SK-N-SH (cell line): ENCODE measurements at regions not wholly inside any gene's neighbourhood (a gene's known extent, or its start where the extent isn't known, plus 50 kb on each side); places are given as distances from the start of the nearest gene placed in this dataset.

ENCODE experiments used
- CTCF ChIA-PET: fragments of 300-600, 350-600 bp; formaldehyde crosslinking; extraction: SDS; loops from one replicate; lab custom pipeline; 2021; lab: Yijun Ruan, JAX
- POLR2A ChIA-PET: fragments of 350-600 bp; sonication (Branson Sonifier 250); formaldehyde crosslinking; extraction: SDS; loops from one replicate; lab custom pipeline; 2020; ENCODE audit warnings: antibody characterized with exemption, inconsistent platforms; lab: Yijun Ruan, JAX
- DNase-seq: peaks from one replicate; pipeline ENCODE4 v3.0.0; 2012
- H2AFZ ChIP-seq: fragments of 200-600 bp; sonication (generic); 2 replicates; pipeline ENCODE4 v1.8.1; 2016; ENCODE audit warnings: antibody characterized with exemption, mild to moderate bottlenecking, low read depth
- H3F3A ChIP-seq: fragments of 200-600 bp; sonication (generic); replicated peaks from 2 replicates; pipeline ENCODE3; 2016; ENCODE audit warnings: antibody characterized with exemption, mild to moderate bottlenecking; ENCODE audit not compliant: insufficient read depth
- H3K27ac ChIP-seq, 2 experiments: fragments of 200-500 bp in 1 of 2; fragments of 200-600 bp in 1 of 2; sonication (Bioruptor generic) in 1 of 2; sonication (generic), shearing (Covaris generic) in 1 of 2; 2 replicates each; pipeline versions ENCODE4 v1.5.1 to v1.6.1; 2014 to 2016; ENCODE audit warnings: low read depth in 2 of 2, inconsistent platforms in 1 of 2, low read length in 1 of 2, mild to moderate bottlenecking in 1 of 2, mixed read lengths in 1 of 2
- H3K27me3 ChIP-seq: fragments of 200-600 bp; sonication (generic), shearing (Covaris generic); 2 replicates; pipeline ENCODE4 v1.6.1; 2016; ENCODE audit warnings: mixed run types; ENCODE audit not compliant: insufficient read depth
- H3K36me3 ChIP-seq, 2 experiments: fragments of 200-500 bp in 1 of 2; fragments of 200-600 bp in 1 of 2; sonication (Bioruptor generic) in 1 of 2; sonication (generic) in 1 of 2; replicated peaks in 1 of 2; 2 replicates each; pipeline versions ENCODE3 to v1.5.1; 2014 to 2016; ENCODE audit warnings: low read length in 1 of 2, mild to moderate bottlenecking in 1 of 2; ENCODE audit not compliant: insufficient read depth in 2 of 2, control insufficient read depth in 1 of 2
- H3K4me1 ChIP-seq, 2 experiments: fragments of 200-500 bp in 1 of 2; fragments of 200-600 bp in 1 of 2; sonication (Bioruptor generic) in 1 of 2; sonication (generic), shearing (Covaris generic) in 1 of 2; 2 replicates each; pipeline versions ENCODE4 v1.5.1 to v1.6.1; 2014 to 2016; ENCODE audit warnings: low read depth in 1 of 2, low read length in 1 of 2, mixed run types in 1 of 2; ENCODE audit not compliant: insufficient read depth in 2 of 2, control insufficient read depth in 1 of 2
- H3K4me2 ChIP-seq: fragments of 200-600 bp; sonication (generic), shearing (Covaris generic); 2 replicates; pipeline ENCODE4 v1.6.1; 2017; ENCODE audit warnings: mixed run types
- H3K4me3 ChIP-seq, 2 experiments: fragments of 200-500 bp in 1 of 2; fragments of 200-600 bp in 1 of 2; sonication (Bioruptor generic) in 1 of 2; sonication (generic), shearing (Covaris generic) in 1 of 2; 2 replicates each; pipeline versions ENCODE4 v1.5.1 to v1.8.1; 2014 to 2016; ENCODE audit warnings: low read depth in 2 of 2, inconsistent platforms in 1 of 2, low read length in 1 of 2, mild to moderate bottlenecking in 1 of 2, mixed read lengths in 1 of 2, moderate library complexity in 1 of 2
- H3K79me2 ChIP-seq: fragments of 200-600 bp; sonication (generic); 2 replicates; pipeline ENCODE4 v1.8.1; 2017; ENCODE audit warnings: mild to moderate bottlenecking; ENCODE audit not compliant: insufficient read depth
- H3K9ac ChIP-seq: fragments of 200-600 bp; sonication (generic); 2 replicates; pipeline ENCODE4 v1.6.1; 2017; ENCODE audit warnings: mixed run types
- H3K9me2 ChIP-seq: fragments of 200-600 bp; sonication (generic); 2 replicates; pipeline ENCODE4 v1.6.1; 2017; ENCODE audit warnings: mixed run types
- H3K9me3 ChIP-seq: fragments of 200-600 bp; sonication (generic); 2 replicates; pipeline ENCODE4 v1.6.1; 2017; ENCODE audit warnings: mixed run types, mild to moderate bottlenecking, moderate library complexity
- H4K20me1 ChIP-seq: fragments of 200-600 bp; sonication (generic); 2 replicates; pipeline ENCODE4 v1.6.1; 2017; ENCODE audit warnings: mild to moderate bottlenecking, mixed run types; ENCODE audit not compliant: insufficient read depth
- CHD2 ChIP-seq: fragments of 150-350 bp; IDR thresholded peaks from 2 replicates; pipeline ENCODE4 v1.6.1; 2018; ENCODE audit warnings: low read length; ENCODE audit not compliant: partially characterized antibody
- ELF1 ChIP-seq: IDR thresholded peaks from 2 replicates; pipeline ENCODE4 v1.4.0; 2012
- EP300 ChIP-seq, 2 experiments: IDR thresholded peaks; 2 replicates each; pipeline versions ENCODE4 v1.4.0 to v1.6.1; 2012; ENCODE audit warnings: borderline replicate concordance in 1 of 2, low read depth in 1 of 2, low read length in 1 of 2
- EZH2phosphoT487 ChIP-seq: fragments of 200-600 bp; sonication (generic); IDR thresholded peaks from 2 replicates; pipeline ENCODE4 v1.6.1; 2017; ENCODE audit warnings: low read depth, mixed run types, mild to moderate bottlenecking, antibody characterized with exemption, moderate library complexity, borderline replicate concordance
- JUND ChIP-seq: IDR thresholded peaks from 2 replicates; pipeline ENCODE4 v1.4.0; 2012
- MEF2A ChIP-seq: IDR thresholded peaks from 2 replicates; pipeline ENCODE4 v1.4.0; 2012; ENCODE audit warnings: low read depth, borderline replicate concordance
- NFIC ChIP-seq: IDR thresholded peaks from 2 replicates; pipeline ENCODE4 v1.4.0; 2012; ENCODE audit warnings: borderline replicate concordance
- POLR2AphosphoS5 ChIP-seq: IDR thresholded peaks from 2 replicates; pipeline ENCODE4 v1.6.1; 2012; ENCODE audit warnings: low read depth, low read length
- RCOR1 ChIP-seq: fragments of 150-350 bp; IDR thresholded peaks from 2 replicates; pipeline ENCODE4 v1.6.1; 2017; ENCODE audit warnings: antibody characterized with exemption, low read length
- RFX5 ChIP-seq: IDR thresholded peaks from 2 replicates; pipeline ENCODE4 v1.6.1; 2012; ENCODE audit warnings: mild to moderate bottlenecking, improper control_type of control experiment, low read length
- RXRA ChIP-seq: IDR thresholded peaks from 2 replicates; pipeline ENCODE4 v1.4.0; 2012; ENCODE audit warnings: low read depth, mild to moderate bottlenecking, borderline replicate concordance
- TAF1 ChIP-seq: IDR thresholded peaks from 2 replicates; pipeline ENCODE4 v1.6.1; 2012; ENCODE audit warnings: low read depth, mild to moderate bottlenecking, low read length, moderate library complexity, borderline replicate concordance
- TCF12 ChIP-seq: IDR thresholded peaks from 2 replicates; pipeline ENCODE4 v1.4.0; 2012
- TEAD4 ChIP-seq: IDR thresholded peaks from 2 replicates; pipeline ENCODE4 v1.4.0; 2012; ENCODE audit warnings: mild to moderate bottlenecking, borderline replicate concordance; ENCODE audit not compliant: insufficient read depth
- YY1 ChIP-seq: IDR thresholded peaks from 2 replicates; pipeline ENCODE4 v1.4.0; 2012; ENCODE audit warnings: low read depth, mild to moderate bottlenecking
- WGBS: methylation state at CpG from one replicate; pipeline ENCODE4 v1.1.6; 2017; ENCODE audit warnings: low lambda C conversion rate; 5-methylcytosine and 5-hydroxymethylcytosine counted together
- TF ChIP-seq, protein P1 (sequence below): fragments of 200-600 bp; sonication (generic); IDR thresholded peaks from 2 replicates; pipeline ENCODE4 v1.6.1; 2017; ENCODE audit warnings: antibody characterized with exemption, mild to moderate bottlenecking, moderate library complexity
- TF ChIP-seq, protein P2 (sequence below): IDR thresholded peaks from 2 replicates; pipeline ENCODE4 v1.4.0; 2012; ENCODE audit warnings: low read depth, borderline replicate concordance
- TF ChIP-seq, protein P3 (sequence below): IDR thresholded peaks from 2 replicates; pipeline ENCODE4 v1.4.0; 2012; ENCODE audit warnings: low read depth, borderline replicate concordance
- TF ChIP-seq, protein P4 (sequence below): IDR thresholded peaks from 2 replicates; pipeline ENCODE4; 2012

DNA sequence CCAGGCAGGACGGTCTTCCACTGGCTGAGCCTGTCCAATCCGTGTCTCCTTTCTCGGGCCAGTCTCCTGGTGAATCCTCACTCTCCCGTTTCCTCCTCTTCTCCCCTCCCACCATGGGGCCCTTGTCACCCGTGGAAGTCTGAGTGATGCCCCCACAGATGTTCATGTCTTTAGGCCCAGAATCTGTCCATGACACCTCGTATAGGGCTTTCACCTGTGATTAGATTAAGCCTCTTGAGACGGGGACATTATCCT, 193.5 kb downstream of the ZFP36L2 start:
- TF ChIP-seq, protein P1, sequence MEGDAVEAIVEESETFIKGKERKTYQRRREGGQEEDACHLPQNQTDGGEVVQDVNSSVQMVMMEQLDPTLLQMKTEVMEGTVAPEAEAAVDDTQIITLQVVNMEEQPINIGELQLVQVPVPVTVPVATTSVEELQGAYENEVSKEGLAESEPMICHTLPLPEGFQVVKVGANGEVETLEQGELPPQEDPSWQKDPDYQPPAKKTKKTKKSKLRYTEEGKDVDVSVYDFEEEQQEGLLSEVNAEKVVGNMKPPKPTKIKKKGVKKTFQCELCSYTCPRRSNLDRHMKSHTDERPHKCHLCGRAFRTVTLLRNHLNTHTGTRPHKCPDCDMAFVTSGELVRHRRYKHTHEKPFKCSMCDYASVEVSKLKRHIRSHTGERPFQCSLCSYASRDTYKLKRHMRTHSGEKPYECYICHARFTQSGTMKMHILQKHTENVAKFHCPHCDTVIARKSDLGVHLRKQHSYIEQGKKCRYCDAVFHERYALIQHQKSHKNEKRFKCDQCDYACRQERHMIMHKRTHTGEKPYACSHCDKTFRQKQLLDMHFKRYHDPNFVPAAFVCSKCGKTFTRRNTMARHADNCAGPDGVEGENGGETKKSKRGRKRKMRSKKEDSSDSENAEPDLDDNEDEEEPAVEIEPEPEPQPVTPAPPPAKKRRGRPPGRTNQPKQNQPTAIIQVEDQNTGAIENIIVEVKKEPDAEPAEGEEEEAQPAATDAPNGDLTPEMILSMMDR = no peak
- no peak for TF ChIP-seq TAF1
- TF ChIP-seq, protein P2, sequence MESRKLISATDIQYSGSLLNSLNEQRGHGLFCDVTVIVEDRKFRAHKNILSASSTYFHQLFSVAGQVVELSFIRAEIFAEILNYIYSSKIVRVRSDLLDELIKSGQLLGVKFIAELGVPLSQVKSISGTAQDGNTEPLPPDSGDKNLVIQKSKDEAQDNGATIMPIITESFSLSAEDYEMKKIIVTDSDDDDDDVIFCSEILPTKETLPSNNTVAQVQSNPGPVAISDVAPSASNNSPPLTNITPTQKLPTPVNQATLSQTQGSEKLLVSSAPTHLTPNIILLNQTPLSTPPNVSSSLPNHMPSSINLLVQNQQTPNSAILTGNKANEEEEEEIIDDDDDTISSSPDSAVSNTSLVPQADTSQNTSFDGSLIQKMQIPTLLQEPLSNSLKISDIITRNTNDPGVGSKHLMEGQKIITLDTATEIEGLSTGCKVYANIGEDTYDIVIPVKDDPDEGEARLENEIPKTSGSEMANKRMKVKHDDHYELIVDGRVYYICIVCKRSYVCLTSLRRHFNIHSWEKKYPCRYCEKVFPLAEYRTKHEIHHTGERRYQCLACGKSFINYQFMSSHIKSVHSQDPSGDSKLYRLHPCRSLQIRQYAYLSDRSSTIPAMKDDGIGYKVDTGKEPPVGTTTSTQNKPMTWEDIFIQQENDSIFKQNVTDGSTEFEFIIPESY = no peak
- TF ChIP-seq NFIC = no peak
- TF ChIP-seq RXRA = no peak
- no peak for TF ChIP-seq ELF1
- TF ChIP-seq, protein P3, sequence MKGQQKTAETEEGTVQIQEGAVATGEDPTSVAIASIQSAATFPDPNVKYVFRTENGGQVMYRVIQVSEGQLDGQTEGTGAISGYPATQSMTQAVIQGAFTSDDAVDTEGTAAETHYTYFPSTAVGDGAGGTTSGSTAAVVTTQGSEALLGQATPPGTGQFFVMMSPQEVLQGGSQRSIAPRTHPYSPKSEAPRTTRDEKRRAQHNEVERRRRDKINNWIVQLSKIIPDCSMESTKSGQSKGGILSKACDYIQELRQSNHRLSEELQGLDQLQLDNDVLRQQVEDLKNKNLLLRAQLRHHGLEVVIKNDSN = no peak
- TF ChIP-seq JUND = no peak
- no peak for TF ChIP-seq RFX5
- TF ChIP-seq, protein P4, sequence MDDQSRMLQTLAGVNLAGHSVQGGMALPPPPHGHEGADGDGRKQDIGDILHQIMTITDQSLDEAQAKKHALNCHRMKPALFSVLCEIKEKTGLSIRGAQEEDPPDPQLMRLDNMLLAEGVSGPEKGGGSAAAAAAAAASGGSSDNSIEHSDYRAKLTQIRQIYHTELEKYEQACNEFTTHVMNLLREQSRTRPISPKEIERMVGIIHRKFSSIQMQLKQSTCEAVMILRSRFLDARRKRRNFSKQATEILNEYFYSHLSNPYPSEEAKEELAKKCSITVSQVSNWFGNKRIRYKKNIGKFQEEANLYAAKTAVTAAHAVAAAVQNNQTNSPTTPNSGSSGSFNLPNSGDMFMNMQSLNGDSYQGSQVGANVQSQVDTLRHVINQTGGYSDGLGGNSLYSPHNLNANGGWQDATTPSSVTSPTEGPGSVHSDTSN = no peak
- TF ChIP-seq RCOR1 = no peak
- TF ChIP-seq YY1 = no peak
- TF ChIP-seq MEF2A = no peak
- no peak for TF ChIP-seq EP300 (IDR thresholded peaks at IDR 0.05; ENCODE audit: borderline replicate concordance in 1 of 2, low read depth in 1 of 2, low read length in 1 of 2)
- no peak for TF ChIP-seq TCF12
- no peak for TF ChIP-seq TEAD4
- no peak for TF ChIP-seq CHD2
- no peak for TF ChIP-seq POLR2AphosphoS5
- no peak for TF ChIP-seq EZH2phosphoT487
- H3K4me2 ChIP-seq = no peak overlapping the region
- no peaks in the 10 kb centered on the region for H3K9me3 ChIP-seq
- peaks cover 5% of the 10 kb centered on the region for H3F3A ChIP-seq
- no peaks in the 10 kb centered on the region for H3K9me2 ChIP-seq
- WGBS = 94% methylated on average over 7 of the region's 7 CpGs
- DNase-seq = no peak
- H3K4me3 ChIP-seq = no peak overlapping the region
- H3K27ac ChIP-seq = no peak overlapping the region
- H2AFZ ChIP-seq = no peak overlapping the region
- no peaks in the 10 kb centered on the region for H4K20me1 ChIP-seq
- no peak overlapping the region for H3K9ac ChIP-seq
- ChIA-PET POLR2A (no interaction called here), CTCF (interaction anchor here (0.6 kb wide), 1 partner anchor 52 kb away, joined by 3 read pairs; no protein-coding TSS in a partner anchor)
- no peaks in the 10 kb centered on the region for H3K36me3 ChIP-seq
- H3K79me2 ChIP-seq = no peaks in the 10 kb centered on the region
- no peaks in the 10 kb centered on the region for H3K27me3 ChIP-seq
- H3K4me1 ChIP-seq = peaks cover under 1 to 12% of the 10 kb centered on the region in 2 experiments; a peak in 2 of 4 replicates
